Muscle layer of duodenum (tissue), 2 donors: ENCODE measurements at regions not wholly inside any gene's neighbourhood (a gene's known extent, or its start where the extent isn't known, plus 50 kb on each side); places are given as distances from the start of the nearest gene placed in this dataset.

Source experiments
- H3K27ac ChIP-seq: one replicate; pipeline ENCODE4 v1.7.0; 2013; ENCODE audit warnings: mild to moderate bottlenecking, low read length
- H3K27me3 ChIP-seq: one replicate; pipeline ENCODE4 v1.7.0; 2013; ENCODE audit warnings: low read depth, mild to moderate bottlenecking, control low read depth, low read length
- H3K36me3 ChIP-seq, 2 donors: one replicate each; pipeline ENCODE4 v1.7.0; 2013; ENCODE audit warnings: low read length in 2 of 2, control low read depth in 1 of 2, mild to moderate bottlenecking in 1 of 2; ENCODE audit not compliant: insufficient read depth in 2 of 2, control insufficient read depth in 1 of 2
- H3K4me1 ChIP-seq, 2 donors: one replicate each; pipeline ENCODE4 v1.7.0; 2013; ENCODE audit warnings: low read length in 2 of 2, mild to moderate bottlenecking in 2 of 2, control low read depth in 1 of 2, moderate library complexity in 1 of 2; ENCODE audit not compliant: insufficient read depth in 2 of 2, control insufficient read depth in 1 of 2
- H3K4me3 ChIP-seq, 2 donors: one replicate each; pipeline ENCODE4 v1.7.0; 2013; ENCODE audit warnings: low read length in 2 of 2, low read depth in 1 of 2, mild to moderate bottlenecking in 1 of 2
- H3K9me3 ChIP-seq, 2 donors: one replicate each; pipeline ENCODE4 v1.7.0; 2013; ENCODE audit warnings: low read length in 2 of 2, control low read depth in 1 of 2, mild to moderate bottlenecking in 1 of 2; ENCODE audit not compliant: control insufficient read depth in 1 of 2
- donor health status: healthy.

DNA sequence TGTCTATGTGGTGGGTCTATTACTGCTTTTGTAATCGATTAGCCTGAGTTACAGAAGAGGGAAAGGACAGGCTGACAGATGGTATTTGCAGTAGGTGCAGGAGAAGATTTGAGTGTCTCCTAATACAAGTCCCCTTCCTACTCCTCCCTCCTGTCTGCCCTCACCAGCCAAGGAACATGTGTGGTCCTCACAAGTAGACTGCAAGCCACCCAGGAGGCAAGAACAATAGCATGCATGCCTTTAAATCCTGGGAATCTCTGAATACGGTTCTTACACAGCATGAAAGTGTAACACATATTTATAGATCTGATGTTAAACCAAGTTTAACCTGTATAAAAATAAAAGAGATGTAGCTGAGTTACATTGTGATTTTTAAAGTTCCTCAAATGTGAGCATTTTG is 117.0 kb downstream of the PTCSC3 start:
- H3K4me3 ChIP-seq: no peak overlapping the region
- no peaks in the 10 kb centered on the region for H3K27me3 ChIP-seq
- H3K36me3 ChIP-seq: no peaks in the 10 kb centered on the region
- no peaks in the 10 kb centered on the region for H3K4me1 ChIP-seq
- H3K9me3 ChIP-seq: no peaks in the 10 kb centered on the region
- H3K27ac ChIP-seq: no peak overlapping the region

DNA sequence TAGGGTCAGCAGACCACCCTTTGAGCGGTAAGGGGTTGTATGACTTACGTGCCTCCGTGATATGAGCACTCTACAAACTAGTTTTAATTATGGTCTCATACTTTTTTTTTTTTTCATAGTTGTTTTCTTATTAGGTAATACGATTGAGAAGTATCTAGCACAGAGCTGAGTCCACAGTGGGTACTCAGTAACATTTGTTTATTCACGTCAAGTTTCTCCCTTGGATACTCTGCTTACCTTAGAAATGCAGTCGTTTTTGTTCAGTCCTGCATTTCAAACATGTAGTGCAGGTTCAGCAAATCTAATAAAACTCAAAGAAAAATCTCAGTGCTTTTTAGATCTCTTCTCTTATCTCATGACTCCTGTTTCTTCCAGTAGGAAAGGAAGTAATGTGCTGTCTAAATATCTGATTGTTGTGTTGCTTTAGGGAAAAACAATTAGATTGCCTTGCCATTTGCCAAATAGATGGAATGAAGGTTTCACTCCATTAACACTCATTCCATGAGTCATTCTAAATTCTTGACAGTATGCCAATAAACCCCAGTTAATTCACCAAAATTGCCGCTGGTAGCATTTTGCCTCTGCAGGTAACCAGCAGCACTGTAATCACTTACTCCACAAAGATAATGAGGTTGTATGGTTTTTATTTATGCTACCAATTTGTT is 118.9 kb downstream of the PTCSC3 start:
- Histone ChIP-seq H3K4me3 (no peak overlapping the region), H3K27ac (no peak overlapping the region), H3K36me3 (no peaks in the 10 kb centered on the region), H3K4me1 (no peaks in the 10 kb centered on the region), H3K27me3 (no peaks in the 10 kb centered on the region), H3K9me3 (no peaks in the 10 kb centered on the region)

DNA sequence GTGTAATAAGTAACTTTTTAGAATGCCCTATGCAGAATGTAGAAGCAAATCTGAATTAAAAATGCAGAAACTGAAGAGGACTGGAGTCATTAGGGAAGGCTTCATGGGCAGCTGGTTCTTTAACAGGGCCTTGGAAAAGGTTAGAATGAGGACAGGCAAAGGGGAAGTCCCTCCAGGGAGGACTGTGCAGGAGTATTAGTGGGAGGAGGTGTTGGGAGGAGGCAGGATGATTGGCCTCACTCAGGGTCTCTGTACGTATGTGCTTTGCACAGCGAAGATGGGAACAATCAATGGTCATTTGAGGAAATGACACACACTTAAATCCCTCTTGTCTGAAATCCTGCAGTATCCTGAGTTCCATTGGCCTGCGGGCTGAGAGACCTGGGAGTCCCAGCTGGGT is 119.7 kb downstream of the PTCSC3 start:
- Histone ChIP-seq H3K4me3 (no peak overlapping the region), H3K27me3 (no peaks in the 10 kb centered on the region), H3K36me3 (no peaks in the 10 kb centered on the region), H3K9me3 (no peaks in the 10 kb centered on the region), H3K4me1 (no peaks in the 10 kb centered on the region), H3K27ac (no peak overlapping the region)

DNA sequence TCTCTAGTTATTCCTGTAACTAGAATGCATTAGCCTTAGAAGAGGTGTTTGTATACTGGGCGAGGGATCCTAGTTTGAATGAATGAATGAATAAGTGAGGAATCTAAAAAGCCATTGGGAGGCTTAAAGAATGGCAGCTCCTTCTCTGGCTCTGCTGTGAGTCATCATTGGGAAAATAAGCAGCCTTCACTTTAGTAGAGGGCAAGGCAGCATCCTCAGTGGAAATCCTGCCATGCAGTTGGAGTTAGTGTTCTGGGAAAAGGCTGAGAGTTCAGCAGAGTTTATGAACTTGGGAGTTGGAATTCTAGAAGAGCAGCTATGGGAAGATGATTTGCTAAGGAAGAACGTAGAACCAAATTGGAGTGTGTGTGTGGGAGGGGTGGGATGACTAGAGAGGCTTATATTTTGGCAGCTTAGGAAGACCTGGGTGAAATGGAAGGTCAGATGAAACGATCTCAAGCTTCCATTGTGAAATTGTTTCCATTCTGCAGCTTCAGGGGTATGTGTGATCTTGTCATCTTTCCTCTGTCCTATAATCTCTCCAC is 120.8 kb downstream of the PTCSC3 start:
- Histone ChIP-seq H3K4me1 (no peaks in the 10 kb centered on the region), H3K27me3 (no peaks in the 10 kb centered on the region), H3K9me3 (no peaks in the 10 kb centered on the region), H3K36me3 (no peaks in the 10 kb centered on the region), H3K27ac (no peak overlapping the region), H3K4me3 (no peak overlapping the region)

DNA sequence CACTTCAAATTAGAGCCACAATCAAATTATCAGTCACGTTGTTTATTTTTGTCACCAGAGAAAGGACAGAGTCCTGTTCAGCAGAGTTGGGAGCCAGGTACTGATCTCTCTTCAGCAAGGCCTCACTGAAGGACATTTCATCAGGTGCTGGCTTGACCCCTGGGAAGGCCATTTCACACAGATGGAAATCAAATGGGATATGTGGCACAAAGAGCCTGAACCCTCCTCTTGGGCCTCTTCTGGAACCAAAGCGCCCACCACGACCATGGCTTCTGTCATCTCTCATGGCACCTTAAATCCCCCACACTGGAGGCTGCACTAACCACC is 121.5 kb downstream of the PTCSC3 start:
- Histone ChIP-seq H3K27ac (no peak overlapping the region), H3K4me3 (no peak overlapping the region), H3K9me3 (no peaks in the 10 kb centered on the region), H3K27me3 (no peaks in the 10 kb centered on the region), H3K36me3 (no peaks in the 10 kb centered on the region), H3K4me1 (no peaks in the 10 kb centered on the region)

DNA sequence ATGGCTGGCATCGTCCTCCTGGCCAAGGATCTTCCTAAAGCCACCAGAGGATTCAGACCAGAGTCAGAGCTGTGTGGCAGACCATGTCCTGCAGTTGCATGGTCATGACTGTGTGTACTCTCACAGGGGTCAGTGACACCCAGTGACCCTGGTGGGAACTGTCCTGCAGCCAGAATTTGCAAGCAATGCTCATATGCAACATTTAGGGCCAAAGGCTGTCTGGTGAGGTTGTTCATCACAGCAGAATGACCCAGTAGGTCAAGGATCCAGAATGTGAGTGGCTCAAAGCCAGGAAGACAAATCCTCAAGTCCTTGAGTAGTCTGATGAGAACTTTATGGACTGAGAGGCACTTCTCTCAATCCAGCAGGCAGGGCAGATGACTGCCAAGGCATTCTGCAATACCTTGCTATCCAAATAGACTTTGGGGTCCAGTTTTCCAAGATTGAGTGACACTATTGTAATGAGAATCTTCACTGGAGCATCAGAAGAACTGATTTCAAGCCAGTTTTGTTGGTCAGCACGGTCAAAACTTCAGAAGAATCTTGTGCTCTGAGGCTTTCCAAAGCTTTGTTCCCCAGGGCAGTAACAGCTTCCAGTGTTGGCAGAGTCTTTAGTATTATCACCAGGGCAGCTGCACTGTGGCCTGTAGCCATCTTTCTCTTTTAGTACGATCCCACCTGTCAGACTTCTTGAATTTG is 122.0 kb downstream of the PTCSC3 start:
- Histone ChIP-seq H3K36me3 (no peaks in the 10 kb centered on the region), H3K4me1 (no peaks in the 10 kb centered on the region), H3K27me3 (no peaks in the 10 kb centered on the region), H3K27ac (no peak overlapping the region), H3K4me3 (no peak overlapping the region), H3K9me3 (no peaks in the 10 kb centered on the region)

DNA sequence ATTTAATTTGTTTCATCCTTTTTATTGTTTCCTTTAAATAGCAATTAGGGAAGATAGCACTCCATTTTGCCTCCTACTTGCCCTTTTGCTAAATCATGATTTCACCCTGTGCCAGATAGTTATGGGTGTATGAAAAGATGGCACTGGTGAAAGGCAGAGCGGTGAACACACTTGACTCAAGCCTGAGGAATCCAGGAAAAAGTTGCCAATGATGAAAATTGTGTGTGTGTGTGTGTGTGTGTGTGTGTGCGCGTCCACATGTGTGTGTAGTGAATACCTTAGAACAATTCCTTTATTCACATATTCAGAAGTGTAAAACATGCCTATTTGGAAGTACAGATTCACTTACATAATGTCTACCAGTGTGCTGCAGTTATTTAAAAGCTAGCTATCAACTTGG is 123.8 kb downstream of the PTCSC3 start:
- Histone ChIP-seq H3K9me3 (no peaks in the 10 kb centered on the region), H3K4me1 (no peaks in the 10 kb centered on the region), H3K27me3 (no peaks in the 10 kb centered on the region), H3K36me3 (no peaks in the 10 kb centered on the region), H3K4me3 (no peak overlapping the region), H3K27ac (no peak overlapping the region)

DNA sequence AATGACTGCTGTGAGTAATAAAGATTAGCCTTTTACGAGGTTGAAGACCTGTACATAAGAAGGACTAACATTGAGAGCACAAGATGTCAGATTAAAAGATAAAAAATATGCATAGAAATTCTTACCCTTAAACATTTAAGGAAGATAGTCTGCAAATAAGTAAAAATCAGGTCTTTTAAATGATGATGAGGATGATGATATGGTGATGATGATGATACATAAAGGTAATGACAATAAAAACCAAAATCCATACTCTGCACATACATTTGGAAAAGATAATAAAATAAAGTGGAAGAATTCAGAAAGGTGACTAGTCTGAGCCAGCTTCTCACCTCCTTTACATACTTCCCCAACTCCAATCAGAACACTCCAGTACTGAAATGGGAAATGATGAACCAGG is 124.5 kb downstream of the PTCSC3 start:
- no peaks in the 10 kb centered on the region for H3K9me3 ChIP-seq
- H3K36me3 ChIP-seq: no peaks in the 10 kb centered on the region
- H3K27me3 ChIP-seq: no peaks in the 10 kb centered on the region
- H3K27ac ChIP-seq: no peak overlapping the region
- no peaks in the 10 kb centered on the region for H3K4me1 ChIP-seq
- no peak overlapping the region for H3K4me3 ChIP-seq

DNA sequence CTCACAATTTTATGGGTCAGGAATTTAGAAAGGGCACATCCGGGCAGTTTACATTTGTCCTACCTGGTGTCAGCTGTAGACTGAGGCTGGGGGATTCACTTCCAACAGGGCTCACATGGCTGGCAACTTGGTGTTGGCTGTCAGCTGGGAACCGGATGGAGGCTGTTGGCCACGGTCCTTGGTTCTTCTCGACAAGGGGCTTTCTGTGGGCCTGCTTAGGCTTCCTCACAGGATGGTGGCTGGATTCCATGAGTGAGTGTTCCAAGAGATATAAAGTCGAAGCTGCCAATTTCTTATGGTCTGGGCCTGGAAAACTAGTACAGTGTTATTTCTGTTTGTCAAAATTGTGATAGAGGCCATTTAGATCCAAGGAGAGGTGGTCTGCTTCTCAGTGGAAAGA is 127.9 kb downstream of the PTCSC3 start:
- no peaks in the 10 kb centered on the region for H3K4me1 ChIP-seq
- no peaks in the 10 kb centered on the region for H3K9me3 ChIP-seq
- no peak overlapping the region for H3K4me3 ChIP-seq
- H3K27ac ChIP-seq: no peak overlapping the region
- H3K36me3 ChIP-seq: no peaks in the 10 kb centered on the region
- no peaks in the 10 kb centered on the region for H3K27me3 ChIP-seq

DNA sequence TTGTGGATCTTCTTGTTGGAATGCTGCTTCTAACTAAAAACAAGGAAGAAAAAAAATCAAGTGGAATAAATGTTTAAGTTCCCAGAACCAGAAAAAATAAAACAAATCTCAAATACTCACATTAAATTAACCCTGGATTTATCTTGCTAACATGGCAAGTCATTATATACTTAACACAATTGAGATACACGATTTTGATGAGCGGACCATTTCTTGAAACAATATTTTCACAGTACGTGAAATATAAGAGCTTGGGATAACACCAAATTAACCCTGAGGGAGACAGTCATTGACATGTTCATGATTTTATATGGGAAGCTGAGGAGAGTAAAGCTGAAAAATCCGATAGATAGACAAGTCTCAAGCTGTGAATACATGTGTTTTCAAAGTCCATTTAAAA is 128.6 kb downstream of the PTCSC3 start:
- no peak overlapping the region for H3K27ac ChIP-seq
- no peaks in the 10 kb centered on the region for H3K9me3 ChIP-seq
- H3K27me3 ChIP-seq: no peaks in the 10 kb centered on the region
- H3K4me1 ChIP-seq: no peaks in the 10 kb centered on the region
- H3K4me3 ChIP-seq: no peak overlapping the region
- H3K36me3 ChIP-seq: no peaks in the 10 kb centered on the region

DNA sequence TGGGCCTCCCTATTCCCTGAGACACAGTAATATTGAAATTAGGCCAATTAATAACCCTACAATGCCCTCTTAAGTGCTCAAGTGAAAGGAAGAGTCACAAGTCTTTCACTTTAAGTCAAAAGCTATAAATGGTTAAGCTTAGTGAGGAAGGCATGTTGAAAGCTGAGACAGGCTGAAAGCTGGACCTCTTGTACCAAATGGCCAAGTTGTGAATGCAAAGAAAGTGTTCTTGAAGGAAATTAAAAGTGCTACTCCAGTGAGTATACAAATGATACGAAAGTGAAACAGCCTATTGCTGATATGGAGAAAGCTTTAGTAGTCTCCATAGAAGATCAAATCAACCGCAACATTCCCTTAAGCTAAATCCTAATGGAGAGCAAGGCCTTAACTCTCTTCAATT is 140.8 kb downstream of the PTCSC3 start:
- Histone ChIP-seq H3K27ac (no peak overlapping the region), H3K27me3 (no peaks in the 10 kb centered on the region), H3K9me3 (peaks cover 0 to 5% of the 10 kb centered on the region in 2 donors), H3K36me3 (no peaks in the 10 kb centered on the region), H3K4me3 (no peak overlapping the region), H3K4me1 (no peaks in the 10 kb centered on the region)

DNA sequence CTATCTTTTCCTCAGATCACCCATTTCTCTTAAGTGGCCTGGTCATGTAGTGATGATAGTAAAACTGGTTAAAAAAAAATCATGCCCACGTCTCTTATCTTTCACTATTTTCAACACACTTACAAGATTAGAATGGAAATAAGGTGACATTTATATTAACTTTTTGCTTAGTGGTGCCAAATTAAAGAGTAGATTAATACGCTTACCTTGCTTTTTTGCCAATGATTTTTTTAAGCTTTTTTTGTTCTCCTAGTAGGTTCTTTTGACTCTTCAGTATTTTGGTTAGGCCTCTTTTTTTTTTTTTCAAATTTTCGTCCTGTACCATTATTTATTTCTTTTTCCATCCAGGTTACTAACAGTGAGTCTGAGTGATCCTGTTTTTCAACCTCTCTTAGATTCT is 147.9 kb downstream of the PTCSC3 start:
- no peaks in the 10 kb centered on the region for H3K4me1 ChIP-seq
- H3K36me3 ChIP-seq: no peaks in the 10 kb centered on the region
- no peaks in the 10 kb centered on the region for H3K27me3 ChIP-seq
- H3K4me3 ChIP-seq: no peak overlapping the region
- no peak overlapping the region for H3K27ac ChIP-seq
- H3K9me3 ChIP-seq: no peaks in the 10 kb centered on the region
